Neural cell (in vitro differentiated cells): ENCODE measurements at regions not wholly inside any gene's neighbourhood (a gene's known extent, or its start where the extent isn't known, plus 50 kb on each side); places are given as distances from the start of the nearest gene placed in this dataset.
A peak's percentile ranks its signal among the peaks of the same experiment; 100 is the strongest.

Experiments used
- CTCF ChIP-seq: fragments of 450-650 bp; IDR thresholded peaks from 2 replicates; pipeline ENCODE4 v1.5.1; 2014; ENCODE audit warnings: antibody characterized with exemption, mild to moderate bottlenecking, moderate library complexity; ENCODE audit not compliant: poor library complexity, severe bottlenecking
- EP300 ChIP-seq: fragments of 450-650 bp; conservative IDR thresholded peaks from 2 replicates; pipeline ENCODE4 v1.6.1; 2014; ENCODE audit warnings: antibody characterized with exemption, mild to moderate bottlenecking, moderate library complexity; ENCODE audit not compliant: poor library complexity, severe bottlenecking
- EZH2 ChIP-seq: fragments of 200-600, 300-800 bp; shearing (Covaris generic), sonication (generic); IDR thresholded peaks from 2 replicates; pipeline ENCODE4 v1.6.1; 2014; ENCODE audit warnings: antibody characterized with exemption, low read length, borderline replicate concordance, mild to moderate bottlenecking; ENCODE audit not compliant: insufficient read depth, poor library complexity, severe bottlenecking
- MXI1 ChIP-seq: fragments of 450-650 bp; conservative IDR thresholded peaks from 2 replicates; pipeline ENCODE4 v1.6.1; 2014; ENCODE audit warnings: antibody characterized with exemption, mild to moderate bottlenecking; ENCODE audit not compliant: poor library complexity, severe bottlenecking
- POLR2AphosphoS5 ChIP-seq: IDR thresholded peaks from 2 replicates; pipeline ENCODE4 v1.6.1; 2012
- SMC3 ChIP-seq: fragments of 450-650 bp; conservative IDR thresholded peaks from 2 replicates; pipeline ENCODE4 v1.6.1; 2014; ENCODE audit warnings: antibody characterized with exemption, mild to moderate bottlenecking, moderate library complexity; ENCODE audit not compliant: poor library complexity
- TAF1 ChIP-seq: IDR thresholded peaks from 2 replicates; pipeline ENCODE4 v1.6.1; 2012; ENCODE audit warnings: low read depth
- TF ChIP-seq, protein P1 (sequence below): IDR thresholded peaks from 2 replicates; pipeline ENCODE4 v1.6.1; 2012; ENCODE audit warnings: borderline replicate concordance

GRCh38 chr15:94008104-94009074, 223.0 kb upstream of the MCTP2 start:
- TF ChIP-seq CTCF = no peak
- TF ChIP-seq EP300 = peak; percentile 74
- TF ChIP-seq POLR2AphosphoS5 = peak; percentile 82
- no peak for TF ChIP-seq EZH2
- TF ChIP-seq TAF1 = no peak
- no peak for TF ChIP-seq SMC3
- TF ChIP-seq, protein P1, sequence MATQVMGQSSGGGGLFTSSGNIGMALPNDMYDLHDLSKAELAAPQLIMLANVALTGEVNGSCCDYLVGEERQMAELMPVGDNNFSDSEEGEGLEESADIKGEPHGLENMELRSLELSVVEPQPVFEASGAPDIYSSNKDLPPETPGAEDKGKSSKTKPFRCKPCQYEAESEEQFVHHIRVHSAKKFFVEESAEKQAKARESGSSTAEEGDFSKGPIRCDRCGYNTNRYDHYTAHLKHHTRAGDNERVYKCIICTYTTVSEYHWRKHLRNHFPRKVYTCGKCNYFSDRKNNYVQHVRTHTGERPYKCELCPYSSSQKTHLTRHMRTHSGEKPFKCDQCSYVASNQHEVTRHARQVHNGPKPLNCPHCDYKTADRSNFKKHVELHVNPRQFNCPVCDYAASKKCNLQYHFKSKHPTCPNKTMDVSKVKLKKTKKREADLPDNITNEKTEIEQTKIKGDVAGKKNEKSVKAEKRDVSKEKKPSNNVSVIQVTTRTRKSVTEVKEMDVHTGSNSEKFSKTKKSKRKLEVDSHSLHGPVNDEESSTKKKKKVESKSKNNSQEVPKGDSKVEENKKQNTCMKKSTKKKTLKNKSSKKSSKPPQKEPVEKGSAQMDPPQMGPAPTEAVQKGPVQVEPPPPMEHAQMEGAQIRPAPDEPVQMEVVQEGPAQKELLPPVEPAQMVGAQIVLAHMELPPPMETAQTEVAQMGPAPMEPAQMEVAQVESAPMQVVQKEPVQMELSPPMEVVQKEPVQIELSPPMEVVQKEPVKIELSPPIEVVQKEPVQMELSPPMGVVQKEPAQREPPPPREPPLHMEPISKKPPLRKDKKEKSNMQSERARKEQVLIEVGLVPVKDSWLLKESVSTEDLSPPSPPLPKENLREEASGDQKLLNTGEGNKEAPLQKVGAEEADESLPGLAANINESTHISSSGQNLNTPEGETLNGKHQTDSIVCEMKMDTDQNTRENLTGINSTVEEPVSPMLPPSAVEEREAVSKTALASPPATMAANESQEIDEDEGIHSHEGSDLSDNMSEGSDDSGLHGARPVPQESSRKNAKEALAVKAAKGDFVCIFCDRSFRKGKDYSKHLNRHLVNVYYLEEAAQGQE = no peak
- TF ChIP-seq MXI1 = no peak
